ENCODE measurements at regions not wholly inside any gene's neighbourhood (a gene's known extent, or its start where the extent isn't known, plus 50 kb on each side); places are given as distances from the start of the nearest gene placed in this dataset.

GRCh38 chr2:23069156-23069555, 315.8 kb upstream of the KLHL29 start:
- no peak for DNase-seq

- DNase-seq = no peak
These were observed 315.1 kb upstream of the KLHL29 start for GRCh38 chr2:23069923-23070322.

- no peak for DNase-seq
These were observed 311.9 kb upstream of the KLHL29 start for GRCh38 chr2:23073056-23073455.

- DNase-seq = no peak
These were observed 311.3 kb upstream of the KLHL29 start for GRCh38 chr2:23073671-23074070.

GRCh38 chr2:23077596-23077995, 307.4 kb upstream of the KLHL29 start:
- no peak for DNase-seq

- no peak for DNase-seq
These were observed 306.1 kb upstream of the KLHL29 start for GRCh38 chr2:23078784-23079434.

- no peak for DNase-seq
These were observed 301.0 kb upstream of the KLHL29 start for GRCh38 chr2:23083966-23084365.

GRCh38 chr2:23091019-23091418, 294.0 kb upstream of the KLHL29 start:
- DNase-seq = no peak

- DNase-seq = no peak
These were observed 293.1 kb upstream of the KLHL29 start for GRCh38 chr2:23091900-23092299.

GRCh38 chr2:23092831-23093230, 292.1 kb upstream of the KLHL29 start:
- no peak for DNase-seq

- no peak for DNase-seq
These were observed 291.5 kb upstream of the KLHL29 start for GRCh38 chr2:23093513-23093912.

GRCh38 chr2:23096906-23097602, 287.9 kb upstream of the KLHL29 start:
- DNase-seq = no peak

- DNase-seq = no peak
These were observed 284.6 kb upstream of the KLHL29 start for GRCh38 chr2:23100406-23100805.

- no peak for DNase-seq
These were observed 278.7 kb upstream of the KLHL29 start for GRCh38 chr2:23106242-23106785.

- no peak for DNase-seq
These were observed 277.5 kb upstream of the KLHL29 start for GRCh38 chr2:23107327-23107941.

GRCh38 chr2:23111263-23111662, 273.7 kb upstream of the KLHL29 start:
- DNase-seq = no peak

GRCh38 chr2:23112517-23112916, 272.5 kb upstream of the KLHL29 start:
- DNase-seq = no peak

- no peak for DNase-seq
These were observed 270.7 kb upstream of the KLHL29 start for GRCh38 chr2:23114299-23114698.

GRCh38 chr2:23118313-23118712, 266.7 kb upstream of the KLHL29 start:
- DNase-seq = no peak

- no peak for DNase-seq
These were observed 266.1 kb upstream of the KLHL29 start for GRCh38 chr2:23118894-23119293.

GRCh38 chr2:23120161-23120560, 264.8 kb upstream of the KLHL29 start:
- no peak for DNase-seq

- DNase-seq = no peak
These were observed 262.9 kb upstream of the KLHL29 start for GRCh38 chr2:23121968-23122648.

- DNase-seq = no peak
These were observed 262.2 kb upstream of the KLHL29 start for GRCh38 chr2:23122681-23123215.

All from activated T-cell treated with anti-CD3 and anti-CD28 coated beads, Interleukin-2, amount 50 U/mL, for 1 hour (primary cell).